IMR-90 (cell line): ENCODE measurements at regions not wholly inside any gene's neighbourhood (a gene's known extent, or its start where the extent isn't known, plus 50 kb on each side); places are given as distances from the start of the nearest gene placed in this dataset.

Experiments
- ATAC-seq: fragments of 200-7000 bp; cut with Tn5 transposase; 2 replicates; pipeline ENCODE4 v1.9.1; 2020; ENCODE audit warnings: low read depth, mild to moderate bottlenecking, moderate library complexity
- BruUV-seq: library from RNA; stranded (reverse); fragments of 400-500 nt; replicated peaks from 2 replicates; lab custom pipeline; 2021; lab: Mats Ljungman, UMichigan
- CTCF ChIA-PET: fragments of 300-600 bp; formaldehyde crosslinking; extraction: SDS; loops from one replicate; lab custom pipeline; 2021; ENCODE audit warnings: antibody characterized with exemption; lab: Yijun Ruan, JAX
- POLR2A ChIA-PET: fragments of 300-600 bp; sonication (Branson Sonifier 250); formaldehyde crosslinking; loops from one replicate; lab custom pipeline; 2022; ENCODE audit warnings: antibody characterized with exemption; ENCODE audit not compliant: unreplicated experiment; lab: Charles Lee
- DNase-seq: peaks from one replicate; pipeline ENCODE4 v3.0.0; 2013
- H2AFZ ChIP-seq: replicated peaks from 2 replicates; pipeline ENCODE3; 2013; ENCODE audit warnings: low read length, mild to moderate bottlenecking; ENCODE audit not compliant: poor library complexity
- H2AK5ac ChIP-seq: 2 replicates; pipeline ENCODE4 v1.6.1; 2013; ENCODE audit warnings: low read depth, low read length, inconsistent platforms
- H2AK9ac ChIP-seq: replicated peaks from 2 replicates; pipeline ENCODE3; 2013; ENCODE audit warnings: mild to moderate bottlenecking, low read depth, low read length, moderate library complexity; ENCODE audit not compliant: poor library complexity
- H2BK120ac ChIP-seq: 2 replicates; pipeline ENCODE4 v1.6.1; 2013; ENCODE audit warnings: low read depth, low read length, inconsistent platforms
- H2BK15ac ChIP-seq: 3 replicates; pipeline ENCODE4 v1.6.1; 2013; ENCODE audit warnings: low read depth, low read length, inconsistent platforms
- H2BK20ac ChIP-seq: 2 replicates; pipeline ENCODE4 v1.6.1; 2013; ENCODE audit warnings: low read depth, mild to moderate bottlenecking, inconsistent platforms, low read length, moderate library complexity
- H2BK5ac ChIP-seq: 2 replicates; pipeline ENCODE4 v1.6.1; 2013; ENCODE audit warnings: mild to moderate bottlenecking, low read depth, low read length, inconsistent platforms; ENCODE audit not compliant: poor library complexity, severe bottlenecking
- H3K14ac ChIP-seq: replicated peaks from 2 replicates; pipeline ENCODE4 v1.6.1; 2013; ENCODE audit warnings: low read depth, low read length, inconsistent platforms
- H3K18ac ChIP-seq: 2 replicates; pipeline ENCODE4 v1.6.1; 2013; ENCODE audit warnings: low read depth, low read length, control low read depth
- H3K23ac ChIP-seq: 2 replicates; pipeline ENCODE4 v1.6.1; 2013; ENCODE audit warnings: low read depth, low read length, inconsistent platforms
- H3K27ac ChIP-seq: 2 replicates; pipeline ENCODE4 v1.5.1; 2013; ENCODE audit warnings: mild to moderate bottlenecking, control low read depth, low read length; ENCODE audit not compliant: insufficient read depth
- H3K27me3 ChIP-seq: 2 replicates; pipeline ENCODE4 v1.6.1; 2013; ENCODE audit warnings: low read length; ENCODE audit not compliant: control insufficient read depth, insufficient read depth
- H3K36me3 ChIP-seq: 2 replicates; pipeline ENCODE4 v1.6.1; 2013; ENCODE audit warnings: low read length, mixed read lengths; ENCODE audit not compliant: control insufficient read depth, insufficient read depth
- H3K4ac ChIP-seq: 2 replicates; pipeline ENCODE4 v1.6.1; 2013; ENCODE audit warnings: low read depth, low read length, inconsistent platforms
- H3K4me1 ChIP-seq: 2 replicates; pipeline ENCODE4 v1.6.1; 2013; ENCODE audit warnings: low read length, mixed read lengths; ENCODE audit not compliant: control insufficient read depth, insufficient read depth
- H3K4me2 ChIP-seq: 2 replicates; pipeline ENCODE4 v1.6.1; 2013; ENCODE audit warnings: low read depth, mild to moderate bottlenecking, control low read depth, low read length, moderate library complexity
- H3K4me3 ChIP-seq: 2 replicates; pipeline ENCODE4 v1.5.1; 2013; ENCODE audit warnings: low read depth, mild to moderate bottlenecking, control low read depth, low read length, moderate library complexity; ENCODE audit not compliant: insufficient read depth
- H3K56ac ChIP-seq: 2 replicates; pipeline ENCODE4 v1.6.1; 2013; ENCODE audit warnings: low read length, inconsistent platforms; ENCODE audit not compliant: insufficient read depth; ENCODE audit errors: extremely low read depth
- H3K79me1 ChIP-seq, 2 experiments: 2 replicates each; pipeline ENCODE4 v1.6.1; 2013; ENCODE audit warnings: low read length in 2 of 2, inconsistent platforms in 1 of 2, low read depth in 1 of 2
- H3K9ac ChIP-seq: 2 replicates; pipeline ENCODE4 v1.6.1; 2013; ENCODE audit warnings: low read depth, low read length, control low read depth
- H3K9me1 ChIP-seq: 2 replicates; pipeline ENCODE4 v1.6.1; 2013; ENCODE audit warnings: low read length, inconsistent platforms; ENCODE audit not compliant: insufficient read depth
- H3K9me3 ChIP-seq: 2 replicates; pipeline ENCODE4 v1.6.1; 2013; ENCODE audit warnings: low read length; ENCODE audit not compliant: control insufficient read depth, insufficient read depth
- H4K20me1 ChIP-seq: 2 replicates; pipeline ENCODE4 v1.6.1; 2013; ENCODE audit warnings: low read length, inconsistent platforms; ENCODE audit not compliant: insufficient read depth
- H4K5ac ChIP-seq: 2 replicates; pipeline ENCODE4 v1.6.1; 2013; ENCODE audit warnings: mild to moderate bottlenecking, low read depth, low read length, control low read depth
- H4K8ac ChIP-seq, 2 experiments: 2 replicates each; pipeline ENCODE4 v1.6.1; 2013; ENCODE audit warnings: low read depth in 2 of 2, low read length in 2 of 2, control low read depth in 1 of 2, inconsistent platforms in 1 of 2
- H4K91ac ChIP-seq: 2 replicates; pipeline ENCODE4 v1.6.1; 2013; ENCODE audit warnings: low read depth, low read length, inconsistent platforms; ENCODE audit not compliant: insufficient read depth
- BHLHE40 ChIP-seq: fragments of 150-350 bp; IDR thresholded peaks from 2 replicates; pipeline ENCODE4 v1.6.1; 2016; ENCODE audit warnings: mild to moderate bottlenecking, low read depth, low read length
- CEBPB ChIP-seq: IDR thresholded peaks from 2 replicates; pipeline ENCODE4 v1.6.1; 2012; ENCODE audit warnings: low read depth, low read length, improper control_type of control experiment
- CHD1 ChIP-seq: IDR thresholded peaks from 2 replicates; pipeline ENCODE4 v1.6.1; 2012; ENCODE audit warnings: low read depth, low read length, improper control_type of control experiment
- CTCF ChIP-seq: conservative IDR thresholded peaks from 2 replicates; pipeline ENCODE4 v1.5.1; 2012; ENCODE audit warnings: mild to moderate bottlenecking, low read depth, low read length, improper control_type of control experiment
- ELK1 ChIP-seq: fragments of 150-350 bp; IDR thresholded peaks from 2 replicates; pipeline ENCODE4 v1.6.1; 2016; ENCODE audit warnings: low read depth, mild to moderate bottlenecking, low read length, moderate library complexity, borderline replicate concordance
- FOS ChIP-seq: fragments of 150-350 bp; IDR thresholded peaks from 2 replicates; pipeline ENCODE4 v1.6.1; 2016; ENCODE audit warnings: low read depth, low read length
- MAFK ChIP-seq: IDR thresholded peaks from 2 replicates; pipeline ENCODE4 v1.6.1; 2012; ENCODE audit warnings: low read depth, low read length, improper control_type of control experiment
- MAZ ChIP-seq: IDR thresholded peaks from 2 replicates; pipeline ENCODE4 v1.6.1; 2012; ENCODE audit warnings: low read depth, mild to moderate bottlenecking, low read length, improper control_type of control experiment, moderate library complexity, borderline replicate concordance
- MXI1 ChIP-seq: IDR thresholded peaks from 2 replicates; pipeline ENCODE4 v1.6.1; 2012; ENCODE audit warnings: low read depth, mild to moderate bottlenecking, low read length, moderate library complexity, borderline replicate concordance
- NFE2L2 ChIP-seq: fragments of 150-350 bp; IDR thresholded peaks from 2 replicates; pipeline ENCODE4 v1.6.1; 2016; ENCODE audit warnings: low read depth, mild to moderate bottlenecking, low read length
- RAD21 ChIP-seq: IDR thresholded peaks from 2 replicates; pipeline ENCODE4 v1.6.1; 2012; ENCODE audit warnings: low read length, improper control_type of control experiment
- RCOR1 ChIP-seq: IDR thresholded peaks from 2 replicates; pipeline ENCODE4 v1.6.1; 2012; ENCODE audit warnings: mild to moderate bottlenecking, low read length, improper control_type of control experiment; ENCODE audit not compliant: insufficient replicate concordance
- RFX5 ChIP-seq: IDR thresholded peaks from 2 replicates; pipeline ENCODE4 v1.8.0; 2012; ENCODE audit warnings: low read depth, mild to moderate bottlenecking, low read length, moderate library complexity
- SMC3 ChIP-seq: fragments of 150-350 bp; IDR thresholded peaks from 2 replicates; pipeline ENCODE4 v1.6.1; 2016; ENCODE audit warnings: low read depth, mild to moderate bottlenecking, antibody characterized with exemption, low read length, moderate library complexity
- USF2 ChIP-seq: fragments of 150-350 bp; IDR thresholded peaks from 2 replicates; pipeline ENCODE4 v1.6.1; 2017; ENCODE audit warnings: mild to moderate bottlenecking, antibody characterized with exemption, low read length, low read depth
- WGBS, 2 experiments: methylation state at CpG; one replicate each; pipeline versions ENCODE4 v1.1.5 to v1.1.7; 2013; ENCODE audit warnings: missing lambda C conversion rate in 2 of 2; ENCODE audit not compliant: insufficient read length in 1 of 2; ENCODE audit errors: extremely low coverage in 2 of 2; 5-methylcytosine and 5-hydroxymethylcytosine counted together
- dilution Hi-C: fragments of 300-500 bp; cut with HindIII; formaldehyde crosslinking; loops from one replicate; pipeline ENCODE4 v1.14.3; 2018; ENCODE audit warnings: low sequenced_read_pairs; ENCODE audit not compliant: unreplicated experiment
- in situ Hi-C: fragments of 300-500 bp; cut with MboI; formaldehyde crosslinking; loops from 3 replicates; pipeline ENCODE4 v1.14.3; 2019; ENCODE audit warnings: low sequenced_read_pairs, inconsistent platforms, mixed read lengths
- intact Hi-C: fragments of 100-400 bp; cut with micrococcal nuclease; formaldehyde crosslinking; loops from 2 replicates; pipeline ENCODE4 v1.10.0; 2022

DNA sequence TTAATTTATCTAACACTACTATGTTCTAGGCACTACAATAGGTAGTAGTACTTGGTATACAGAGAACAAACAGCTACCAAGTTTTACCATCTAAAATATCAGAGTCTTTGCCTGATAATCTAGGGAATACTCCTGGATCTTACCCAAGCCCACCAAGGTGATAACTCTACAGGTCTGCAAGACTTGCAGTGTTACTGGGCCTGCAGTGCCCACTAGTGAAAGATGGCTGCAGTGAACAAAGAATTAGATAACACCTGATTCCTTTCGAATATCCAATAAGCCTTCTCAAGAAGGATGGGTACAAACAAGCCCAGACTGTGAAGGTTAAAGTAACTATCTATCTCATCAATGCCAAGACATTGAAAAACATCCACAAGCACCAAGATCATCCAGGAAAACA is 317.0 kb upstream of the DCBLD2 start:
- H3K9me1 ChIP-seq, result no peaks in the 10 kb centered on the region
- H2AK5ac ChIP-seq, result no peak overlapping the region
- dilution Hi-C loops (no loop called here), intact Hi-C loops (no loop called here), in situ Hi-C loops (no loop called here)
- H3K79me1 ChIP-seq, result no peaks in the 10 kb centered on the region
- H3K23ac ChIP-seq, result no peak overlapping the region
- H4K20me1 ChIP-seq, result no peaks in the 10 kb centered on the region
- no peak overlapping the region for H4K8ac ChIP-seq
- no peak overlapping the region for H3K4me3 ChIP-seq
- ATAC-seq (no peak), DNase-seq (no peak)
- CTCF ChIA-PET, result no interaction called here
- no peak overlapping the region for H4K5ac ChIP-seq
- no TSS peak for BruUV-seq
- H3K4me2 ChIP-seq, result no peak overlapping the region
- H4K91ac ChIP-seq, result no peak overlapping the region
- H3K18ac ChIP-seq, result no peak overlapping the region
- H2BK120ac ChIP-seq, result no peak overlapping the region
- no peak overlapping the region for H3K9ac ChIP-seq
- H3K14ac ChIP-seq, result no peak overlapping the region
- WGBS, 2 experiments, result no CpG with 5 or more reads among the region's 1 CpG
- no peak overlapping the region for H2BK5ac ChIP-seq
- no peaks in the 10 kb centered on the region for H3K36me3 ChIP-seq
- no peak overlapping the region for H2BK20ac ChIP-seq
- POLR2A ChIA-PET, result no interaction called here
- no peaks in the 10 kb centered on the region for H3K27me3 ChIP-seq
- H2AK9ac ChIP-seq, result no peak overlapping the region
- no peak overlapping the region for H3K27ac ChIP-seq
- no peak overlapping the region for H3K56ac ChIP-seq
- no peak overlapping the region for H2BK15ac ChIP-seq
- no peak overlapping the region for H2AFZ ChIP-seq
- no peaks in the 10 kb centered on the region for H3K4me1 ChIP-seq
- peaks cover 2% of the 10 kb centered on the region; the same call in 1 of the 2 replicates for H3K9me3 ChIP-seq
- no peak overlapping the region for H3K4ac ChIP-seq
- TF ChIP-seq FOS (no peak), USF2 (no peak), RFX5 (no peak), ELK1 (no peak), MAFK (no peak), CHD1 (no peak), BHLHE40 (no peak), MXI1 (no peak), NFE2L2 (no peak), MAZ (no peak), RAD21 (no peak), RCOR1 (no peak), CEBPB (no peak), SMC3 (no peak), CTCF (no peak)
